ENCODE measurements at regions not wholly inside any gene's neighbourhood (a gene's known extent, or its start where the extent isn't known, plus 50 kb on each side); places are given as distances from the start of the nearest gene placed in this dataset.

DNA sequence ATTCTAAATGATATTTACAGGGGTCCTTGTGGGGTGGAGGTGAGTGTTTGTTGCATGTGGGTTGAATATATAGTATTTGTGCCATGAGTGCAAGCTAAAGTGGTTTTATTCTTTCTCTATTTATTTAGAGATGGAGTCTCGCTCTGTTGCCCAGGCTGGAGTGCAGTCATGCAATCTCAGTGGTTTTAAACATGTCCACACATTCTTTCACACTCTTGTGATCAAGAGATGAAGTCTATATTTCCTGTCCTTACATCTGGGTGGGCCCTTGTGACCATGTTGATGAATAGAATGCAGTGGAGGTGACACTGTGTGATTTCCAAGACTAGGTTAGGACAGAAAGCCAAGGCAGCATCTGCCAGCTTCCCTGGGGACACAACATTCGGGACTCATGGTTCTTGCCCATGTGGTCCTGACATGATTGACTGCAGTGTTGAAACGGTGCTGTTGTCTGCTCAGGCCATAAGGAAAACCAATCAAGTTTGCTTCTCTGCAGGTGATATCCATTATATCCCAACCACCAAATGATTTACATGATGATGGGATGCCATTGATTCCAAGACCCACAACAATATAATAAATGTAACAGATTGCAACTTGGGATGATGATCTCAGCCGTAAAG, 172.6 kb downstream of the SUDS3 start:
- Histone ChIP-seq H4K5ac (ENCODE audit: insufficient read length, low read depth, low read length) (no peak overlapping the region), H3K23me2 (ENCODE audit: low read depth, low read length) (no peaks in the 10 kb centered on the region), H3K4ac (replicated peaks; ENCODE audit: insufficient read length, low read depth, low read length) (no peak overlapping the region), H3K79me1 (ENCODE audit: low read depth, low read length) (no peaks in the 10 kb centered on the region), H3K36me3 (ENCODE audit: control insufficient read depth in 2 of 4, insufficient read depth in 4 of 4, low read length in 3 of 4) (no peaks in the 10 kb centered on the region), H3K56ac (replicated peaks; ENCODE audit: insufficient read length, low read depth, low read length) (no peak overlapping the region), H3K4me3 (ENCODE audit: extremely low read depth in 1 of 4, insufficient read depth in 2 of 4, low read depth in 3 of 4, low read length in 4 of 4) (no peak overlapping the region), H2AK5ac (ENCODE audit: low read depth, low read length) (no peak overlapping the region), H4K8ac (ENCODE audit: extremely low read depth, insufficient read depth, low read length) (no peak overlapping the region), H3K18ac (ENCODE audit: extremely low read depth, low read length) (no peak overlapping the region), H3K27me3 (replicated peaks in 1 of 4; ENCODE audit: control insufficient read depth in 3 of 4, extremely low read depth in 1 of 4, insufficient read depth in 3 of 4, low read length in 3 of 4) (no peaks in the 10 kb centered on the region), H3K79me2 (ENCODE audit: control insufficient read depth in 1 of 2, insufficient read depth in 2 of 2, low read length in 2 of 2) (no peaks in the 10 kb centered on the region), H3K4me2 (ENCODE audit: insufficient read depth in 1 of 2, low read depth in 2 of 2, low read length in 2 of 2) (no peak overlapping the region), H2BK5ac (ENCODE audit: low read depth, low read length) (no peak overlapping the region), H3K9me3 (ENCODE audit: insufficient read depth in 2 of 2, low read depth in 1 of 2, low read length in 1 of 2) (peaks cover 4 to 6% of the 10 kb centered on the region in 2 experiments; a peak in 2 of 4 replicates), H2BK20ac (ENCODE audit: low read length) (peak overlapping the region; percentile 75; the same call in 1 of the 2 replicates), H2BK120ac (replicated peaks; ENCODE audit: low read depth, low read length) (no peak overlapping the region), H3K9ac (replicated peaks in 1 of 4; ENCODE audit: extremely low read depth in 1 of 4, low read depth in 3 of 4, low read length in 3 of 4) (no peak overlapping the region), H3K4me1 (replicated peaks in 1 of 4; ENCODE audit: control insufficient read depth in 3 of 4, insufficient read depth in 4 of 4, low read length in 3 of 4) (peaks cover 0 to 2% (median under 1%) of the 10 kb centered on the region in 4 experiments; a peak in 1 of 7 replicates), H3K14ac (ENCODE audit: insufficient read length) (no peak overlapping the region), H2BK12ac (ENCODE audit: low read depth, low read length) (no peak overlapping the region; the same call in 1 of the 2 replicates), H4K20me1 (replicated peaks in 1 of 2; ENCODE audit: control insufficient read depth in 1 of 2, insufficient read depth in 2 of 2, low read length in 2 of 2) (no peaks in the 10 kb centered on the region), H3K27ac (ENCODE audit: low read depth, low read length) (no peak overlapping the region), H3K23ac (ENCODE audit: insufficient read length) (no peak overlapping the region), H2BK15ac (ENCODE audit: low read length) (no peak overlapping the region), H2AFZ (ENCODE audit: low read length) (0 out of 2 replicates have a peak overlapping the region, but pooled peaks have one; percentile 17), H4K91ac (replicated peaks; ENCODE audit: insufficient read length, low read length) (no peak overlapping the region)
- FAIRE-seq (no peak), DNase-seq (ENCODE audit: low read depth in 1 of 2, low spot score in 2 of 2) (peak in 1 of 2 experiments; percentile 20)
- TF ChIP-seq RXRA (IDR thresholded peaks at IDR 0.05; ENCODE audit: insufficient read depth, low read depth, low read length): no peak
- 97% methylated on average over 4 of the region's 4 CpGs; no CpG with 5 or more reads in 1 of the 2 experiments for WGBS, 2 experiments (ENCODE audit: extremely low coverage in 1 of 2, insufficient coverage in 1 of 2, insufficient read length in 1 of 2, insufficient replicate concordance in 2 of 2, low coverage in 1 of 2, low lambda C conversion rate in 2 of 2, missing lambda C conversion rate in 1 of 2)
- CTCF ChIA-PET (ENCODE audit: partially characterized antibody): interaction anchor here (1.0 kb wide), 1 partner anchor 12 kb away, joined by 3 read pairs; no protein-coding TSS in a partner anchor
- POLR2A ChIA-PET (ENCODE audit: partially characterized antibody): interaction anchor here (0.7 to 1.1 kb wide), 2 partner anchors 10 to 162 kb away, joined by 3 to 4 read pairs; no protein-coding TSS in a partner anchor
